IMR-90 (cell line): ENCODE measurements at regions not wholly inside any gene's neighbourhood (a gene's known extent, or its start where the extent isn't known, plus 50 kb on each side); places are given as distances from the start of the nearest gene placed in this dataset.

Experiments used
- ATAC-seq: fragments of 200-7000 bp; cut with Tn5 transposase; 2 replicates; pipeline ENCODE4 v1.9.1; 2020; ENCODE audit warnings: low read depth, mild to moderate bottlenecking, moderate library complexity
- BruUV-seq: library from RNA; stranded (reverse); fragments of 400-500 nt; replicated peaks from 2 replicates; lab custom pipeline; 2021; lab: Mats Ljungman, UMichigan
- CTCF ChIA-PET: fragments of 300-600 bp; formaldehyde crosslinking; extraction: SDS; loops from one replicate; lab custom pipeline; 2021; ENCODE audit warnings: antibody characterized with exemption; lab: Yijun Ruan, JAX
- POLR2A ChIA-PET: fragments of 300-600 bp; sonication (Branson Sonifier 250); formaldehyde crosslinking; loops from one replicate; lab custom pipeline; 2022; ENCODE audit warnings: antibody characterized with exemption; ENCODE audit not compliant: unreplicated experiment; lab: Charles Lee
- DNase-seq: peaks from one replicate; pipeline ENCODE4 v3.0.0; 2013
- H2AFZ ChIP-seq: replicated peaks from 2 replicates; pipeline ENCODE3; 2013; ENCODE audit warnings: low read length, mild to moderate bottlenecking; ENCODE audit not compliant: poor library complexity
- H2AK5ac ChIP-seq: 2 replicates; pipeline ENCODE4 v1.6.1; 2013; ENCODE audit warnings: low read depth, low read length, inconsistent platforms
- H2AK9ac ChIP-seq: replicated peaks from 2 replicates; pipeline ENCODE3; 2013; ENCODE audit warnings: mild to moderate bottlenecking, low read depth, low read length, moderate library complexity; ENCODE audit not compliant: poor library complexity
- H2BK120ac ChIP-seq: 2 replicates; pipeline ENCODE4 v1.6.1; 2013; ENCODE audit warnings: low read depth, low read length, inconsistent platforms
- H2BK15ac ChIP-seq: 3 replicates; pipeline ENCODE4 v1.6.1; 2013; ENCODE audit warnings: low read depth, low read length, inconsistent platforms
- H2BK20ac ChIP-seq: 2 replicates; pipeline ENCODE4 v1.6.1; 2013; ENCODE audit warnings: low read depth, mild to moderate bottlenecking, inconsistent platforms, low read length, moderate library complexity
- H2BK5ac ChIP-seq: 2 replicates; pipeline ENCODE4 v1.6.1; 2013; ENCODE audit warnings: mild to moderate bottlenecking, low read depth, low read length, inconsistent platforms; ENCODE audit not compliant: poor library complexity, severe bottlenecking
- H3K14ac ChIP-seq: replicated peaks from 2 replicates; pipeline ENCODE4 v1.6.1; 2013; ENCODE audit warnings: low read depth, low read length, inconsistent platforms
- H3K18ac ChIP-seq: 2 replicates; pipeline ENCODE4 v1.6.1; 2013; ENCODE audit warnings: low read depth, low read length, control low read depth
- H3K23ac ChIP-seq: 2 replicates; pipeline ENCODE4 v1.6.1; 2013; ENCODE audit warnings: low read depth, low read length, inconsistent platforms
- H3K27ac ChIP-seq: 2 replicates; pipeline ENCODE4 v1.5.1; 2013; ENCODE audit warnings: mild to moderate bottlenecking, control low read depth, low read length; ENCODE audit not compliant: insufficient read depth
- H3K27me3 ChIP-seq: 2 replicates; pipeline ENCODE4 v1.6.1; 2013; ENCODE audit warnings: low read length; ENCODE audit not compliant: control insufficient read depth, insufficient read depth
- H3K36me3 ChIP-seq: 2 replicates; pipeline ENCODE4 v1.6.1; 2013; ENCODE audit warnings: low read length, mixed read lengths; ENCODE audit not compliant: control insufficient read depth, insufficient read depth
- H3K4ac ChIP-seq: 2 replicates; pipeline ENCODE4 v1.6.1; 2013; ENCODE audit warnings: low read depth, low read length, inconsistent platforms
- H3K4me1 ChIP-seq: 2 replicates; pipeline ENCODE4 v1.6.1; 2013; ENCODE audit warnings: low read length, mixed read lengths; ENCODE audit not compliant: control insufficient read depth, insufficient read depth
- H3K4me2 ChIP-seq: 2 replicates; pipeline ENCODE4 v1.6.1; 2013; ENCODE audit warnings: low read depth, mild to moderate bottlenecking, control low read depth, low read length, moderate library complexity
- H3K4me3 ChIP-seq: 2 replicates; pipeline ENCODE4 v1.5.1; 2013; ENCODE audit warnings: low read depth, mild to moderate bottlenecking, control low read depth, low read length, moderate library complexity; ENCODE audit not compliant: insufficient read depth
- H3K56ac ChIP-seq: 2 replicates; pipeline ENCODE4 v1.6.1; 2013; ENCODE audit warnings: low read length, inconsistent platforms; ENCODE audit not compliant: insufficient read depth; ENCODE audit errors: extremely low read depth
- H3K79me1 ChIP-seq, 2 experiments: 2 replicates each; pipeline ENCODE4 v1.6.1; 2013; ENCODE audit warnings: low read length in 2 of 2, inconsistent platforms in 1 of 2, low read depth in 1 of 2
- H3K9ac ChIP-seq: 2 replicates; pipeline ENCODE4 v1.6.1; 2013; ENCODE audit warnings: low read depth, low read length, control low read depth
- H3K9me1 ChIP-seq: 2 replicates; pipeline ENCODE4 v1.6.1; 2013; ENCODE audit warnings: low read length, inconsistent platforms; ENCODE audit not compliant: insufficient read depth
- H3K9me3 ChIP-seq: 2 replicates; pipeline ENCODE4 v1.6.1; 2013; ENCODE audit warnings: low read length; ENCODE audit not compliant: control insufficient read depth, insufficient read depth
- H4K20me1 ChIP-seq: 2 replicates; pipeline ENCODE4 v1.6.1; 2013; ENCODE audit warnings: low read length, inconsistent platforms; ENCODE audit not compliant: insufficient read depth
- H4K5ac ChIP-seq: 2 replicates; pipeline ENCODE4 v1.6.1; 2013; ENCODE audit warnings: mild to moderate bottlenecking, low read depth, low read length, control low read depth
- H4K8ac ChIP-seq, 2 experiments: 2 replicates each; pipeline ENCODE4 v1.6.1; 2013; ENCODE audit warnings: low read depth in 2 of 2, low read length in 2 of 2, control low read depth in 1 of 2, inconsistent platforms in 1 of 2
- H4K91ac ChIP-seq: 2 replicates; pipeline ENCODE4 v1.6.1; 2013; ENCODE audit warnings: low read depth, low read length, inconsistent platforms; ENCODE audit not compliant: insufficient read depth
- BHLHE40 ChIP-seq: fragments of 150-350 bp; IDR thresholded peaks from 2 replicates; pipeline ENCODE4 v1.6.1; 2016; ENCODE audit warnings: mild to moderate bottlenecking, low read depth, low read length
- CEBPB ChIP-seq: IDR thresholded peaks from 2 replicates; pipeline ENCODE4 v1.6.1; 2012; ENCODE audit warnings: low read depth, low read length, improper control_type of control experiment
- ELK1 ChIP-seq: fragments of 150-350 bp; IDR thresholded peaks from 2 replicates; pipeline ENCODE4 v1.6.1; 2016; ENCODE audit warnings: low read depth, mild to moderate bottlenecking, low read length, moderate library complexity, borderline replicate concordance
- FOS ChIP-seq: fragments of 150-350 bp; IDR thresholded peaks from 2 replicates; pipeline ENCODE4 v1.6.1; 2016; ENCODE audit warnings: low read depth, low read length
- MAZ ChIP-seq: IDR thresholded peaks from 2 replicates; pipeline ENCODE4 v1.6.1; 2012; ENCODE audit warnings: low read depth, mild to moderate bottlenecking, low read length, improper control_type of control experiment, moderate library complexity, borderline replicate concordance
- SMC3 ChIP-seq: fragments of 150-350 bp; IDR thresholded peaks from 2 replicates; pipeline ENCODE4 v1.6.1; 2016; ENCODE audit warnings: low read depth, mild to moderate bottlenecking, antibody characterized with exemption, low read length, moderate library complexity
- USF2 ChIP-seq: fragments of 150-350 bp; IDR thresholded peaks from 2 replicates; pipeline ENCODE4 v1.6.1; 2017; ENCODE audit warnings: mild to moderate bottlenecking, antibody characterized with exemption, low read length, low read depth
- WGBS, 2 experiments: methylation state at CpG; one replicate each; pipeline versions ENCODE4 v1.1.5 to v1.1.7; 2013; ENCODE audit warnings: missing lambda C conversion rate in 2 of 2; ENCODE audit not compliant: insufficient read length in 1 of 2; ENCODE audit errors: extremely low coverage in 2 of 2; 5-methylcytosine and 5-hydroxymethylcytosine counted together
- dilution Hi-C: fragments of 300-500 bp; cut with HindIII; formaldehyde crosslinking; loops from one replicate; pipeline ENCODE4 v1.14.3; 2018; ENCODE audit warnings: low sequenced_read_pairs; ENCODE audit not compliant: unreplicated experiment
- in situ Hi-C: fragments of 300-500 bp; cut with MboI; formaldehyde crosslinking; loops from 3 replicates; pipeline ENCODE4 v1.14.3; 2019; ENCODE audit warnings: low sequenced_read_pairs, inconsistent platforms, mixed read lengths
- intact Hi-C: fragments of 100-400 bp; cut with micrococcal nuclease; formaldehyde crosslinking; loops from 2 replicates; pipeline ENCODE4 v1.10.0; 2022

GRCh38 chr10:30769361-30769760 lies 139.8 kb upstream of the LYZL2 start:
- no peak for TF ChIP-seq CEBPB
- TF ChIP-seq SMC3 = no peak
- no peak for TF ChIP-seq USF2
- TF ChIP-seq ELK1 = no peak
- TF ChIP-seq FOS = no peak
- no peak for TF ChIP-seq MAZ
- TF ChIP-seq BHLHE40 = no peak

More at GRCh38 chr10:30769361-30769760, 139.8 kb upstream of the LYZL2 start:
- Histone ChIP-seq H3K4me3 (no peak overlapping the region), H2BK5ac (no peak overlapping the region), H2AK9ac (no peak overlapping the region), H2BK120ac (no peak overlapping the region), H3K9ac (no peak overlapping the region), H3K18ac (no peak overlapping the region), H3K4ac (no peak overlapping the region), H3K9me3 (peaks cover 22% of the 10 kb centered on the region), H3K23ac (no peak overlapping the region), H4K8ac (no peak overlapping the region), H3K14ac (no peak overlapping the region), H2AFZ (no peak overlapping the region), H3K27ac (no peak overlapping the region), H2BK15ac (no peak overlapping the region), H3K79me1 (no peaks in the 10 kb centered on the region), H3K9me1 (peaks cover 4% of the 10 kb centered on the region; the same call in 1 of the 2 replicates), H4K91ac (no peak overlapping the region), H2BK20ac (no peak overlapping the region), H2AK5ac (no peak overlapping the region), H3K27me3 (no peaks in the 10 kb centered on the region), H4K5ac (no peak overlapping the region), H3K4me2 (no peak overlapping the region), H3K4me1 (0 out of 2 replicates have a peak, but pooled peaks cover 1% of the 10 kb centered on the region), H3K56ac (no peak overlapping the region), H4K20me1 (no peaks in the 10 kb centered on the region), H3K36me3 (no peaks in the 10 kb centered on the region)
- dilution Hi-C loops = no loop called here
- intact Hi-C loops = no loop called here
- no TSS peak for BruUV-seq
- DNase-seq (no peak), ATAC-seq (no peak)
- in situ Hi-C loops = no loop called here
- no CpG with 5 or more reads among the region's 16 CpGs for WGBS, 2 experiments
- ChIA-PET CTCF (no interaction called here), POLR2A (interaction anchor here (0.6 kb wide), 1 partner anchor 50 kb away, joined by 3 read pairs; no protein-coding TSS in a partner anchor)
